Nephron (organoid): ENCODE measurements at regions not wholly inside any gene's neighbourhood (a gene's known extent, or its start where the extent isn't known, plus 50 kb on each side); places are given as distances from the start of the nearest gene placed in this dataset.

Source experiments
- H3K27ac Mint-ChIP-seq, 3 experiments: 2 replicates each; pipeline ENCODE4 v1.8.0; 2020; ENCODE audit warnings: mixed read lengths in 3 of 3, mild to moderate bottlenecking in 2 of 3, moderate library complexity in 1 of 3
- H3K27me3 Mint-ChIP-seq: 2 replicates; pipeline ENCODE4 v1.8.0; 2021; ENCODE audit warnings: low read depth, mild to moderate bottlenecking, moderate library complexity, mixed read lengths
- H3K36me3 Mint-ChIP-seq: 2 replicates; pipeline ENCODE4 v1.8.0; 2020; ENCODE audit warnings: low read depth, mixed read lengths
- H3K4me1 Mint-ChIP-seq: 2 replicates; pipeline ENCODE4 v1.8.0; 2020; ENCODE audit warnings: mixed read lengths
- H3K4me3 Mint-ChIP-seq, 3 experiments: 2 replicates each; pipeline ENCODE4 v1.8.0; 2020; ENCODE audit warnings: mild to moderate bottlenecking in 3 of 3, mixed read lengths in 3 of 3, moderate library complexity in 2 of 3
- H3K9me3 Mint-ChIP-seq: 2 replicates; pipeline ENCODE4 v1.8.0; 2020; ENCODE audit warnings: mixed read lengths
- CTCF ChIP-seq, 3 experiments: fragments of 200-600 bp; sonication (generic); IDR thresholded peaks; one replicate each; pipeline ENCODE4 v1.5.0; 2021; ENCODE audit warnings: antibody characterized with exemption in 3 of 3; ENCODE audit not compliant: unreplicated experiment in 3 of 3

GRCh38 chr3:55196495-55196894, 268.6 kb upstream of the LRTM1 start:
- Mint-ChIP-seq H3K9me3 (no peaks in the 10 kb centered on the region), H3K4me1 (peaks cover 9% of the 10 kb centered on the region), H3K27me3 (peaks cover 12% of the 10 kb centered on the region), H3K4me3 (no peak overlapping the region), H3K36me3 (no peaks in the 10 kb centered on the region), H3K27ac (no peak overlapping the region)
- TF ChIP-seq CTCF (IDR thresholded peaks at IDR 0.05; ENCODE audit: unreplicated experiment in 3 of 3), result no peak

- Mint-ChIP-seq H3K27ac (no peak overlapping the region), H3K36me3 (no peaks in the 10 kb centered on the region), H3K4me1 (peaks cover 15% of the 10 kb centered on the region), H3K4me3 (no peak overlapping the region), H3K27me3 (peaks cover 23% of the 10 kb centered on the region), H3K9me3 (no peaks in the 10 kb centered on the region)
- no peak for TF ChIP-seq CTCF (IDR thresholded peaks at IDR 0.05; ENCODE audit: unreplicated experiment in 3 of 3)
Observed at GRCh38 chr3:55194376-55194775, 266.5 kb upstream of the LRTM1 start.

DNA sequence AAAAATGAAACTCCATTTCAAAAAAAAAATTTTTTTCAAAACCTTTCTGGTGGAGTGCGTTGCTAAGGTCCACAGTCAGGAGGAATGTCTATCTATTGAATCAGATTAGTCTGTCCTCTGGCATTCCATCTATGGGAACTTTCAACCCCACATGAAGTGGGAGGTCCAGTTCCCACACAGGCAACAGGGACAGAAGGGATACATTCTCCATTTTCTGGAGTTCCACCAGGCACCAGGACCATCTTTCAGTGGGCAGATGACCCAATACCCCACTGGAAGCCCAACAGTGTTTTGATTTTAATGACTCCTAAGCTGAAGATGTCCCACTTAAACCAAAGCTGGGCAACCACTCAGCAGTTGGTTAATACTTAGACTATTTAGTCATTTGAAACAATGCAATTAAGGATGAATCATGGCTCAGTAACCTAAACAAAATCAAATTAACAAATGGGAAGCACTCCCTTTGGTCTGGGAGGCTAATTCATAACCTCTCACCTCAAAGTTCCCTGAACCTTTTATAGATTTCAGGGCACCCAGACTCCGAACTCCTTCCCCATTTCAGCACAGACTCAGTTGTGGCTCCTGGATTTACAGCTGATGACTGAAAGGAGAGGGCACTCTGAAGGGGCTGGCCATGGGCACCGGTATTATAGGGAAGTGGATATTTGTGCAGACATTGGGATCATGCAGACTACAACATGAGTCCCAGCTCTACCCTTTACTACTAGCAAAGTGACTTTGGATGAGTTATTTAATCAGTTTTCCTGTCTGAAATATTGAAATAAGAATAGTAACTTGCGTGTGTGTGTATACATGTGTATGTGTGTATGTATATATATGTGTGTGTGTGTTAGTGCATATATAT, 264.3 kb upstream of the LRTM1 start:
- H3K9me3 Mint-ChIP-seq, result no peaks in the 10 kb centered on the region
- TF ChIP-seq CTCF (IDR thresholded peaks at IDR 0.05; ENCODE audit: unreplicated experiment in 3 of 3), result no peak
- H3K4me1 Mint-ChIP-seq, result peaks cover 6% of the 10 kb centered on the region
- no peaks in the 10 kb centered on the region for H3K36me3 Mint-ChIP-seq
- no peak overlapping the region for H3K27ac Mint-ChIP-seq
- H3K27me3 Mint-ChIP-seq, result peaks cover 21% of the 10 kb centered on the region
- H3K4me3 Mint-ChIP-seq, result no peak overlapping the region

- no peaks in the 10 kb centered on the region for H3K9me3 Mint-ChIP-seq
- H3K27me3 Mint-ChIP-seq, result peaks cover 25% of the 10 kb centered on the region
- H3K27ac Mint-ChIP-seq, result no peak overlapping the region
- no peak overlapping the region for H3K4me3 Mint-ChIP-seq
- peaks cover 6% of the 10 kb centered on the region for H3K4me1 Mint-ChIP-seq
- H3K36me3 Mint-ChIP-seq, result no peaks in the 10 kb centered on the region
- no peak for TF ChIP-seq CTCF (IDR thresholded peaks at IDR 0.05; ENCODE audit: unreplicated experiment in 3 of 3)
Observed at GRCh38 chr3:55190331-55190730, 262.5 kb upstream of the LRTM1 start.

DNA sequence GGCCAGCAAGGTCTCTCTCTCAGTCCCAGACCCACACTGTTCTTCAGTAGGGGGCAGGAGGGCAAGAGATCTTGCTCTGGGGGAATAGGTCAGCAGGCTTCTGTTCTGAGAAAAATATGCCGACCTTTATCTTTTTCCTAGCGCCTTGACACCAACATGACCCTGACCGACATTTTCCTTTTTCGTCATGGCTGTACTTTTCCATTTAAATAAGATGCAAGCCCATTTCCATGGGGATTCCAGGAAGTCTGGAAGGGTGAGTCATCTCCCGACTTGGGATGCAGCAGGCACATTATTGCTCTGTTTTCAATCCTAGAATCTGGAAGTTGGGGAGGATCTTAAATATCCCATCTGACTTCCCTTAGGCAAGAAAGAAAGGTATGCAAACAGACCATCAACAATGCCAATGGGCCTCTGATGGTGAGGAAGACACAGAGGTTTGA, 261.5 kb upstream of the LRTM1 start:
- Mint-ChIP-seq H3K4me1 (peaks cover 6% of the 10 kb centered on the region), H3K27ac (no peak overlapping the region), H3K27me3 (peaks cover 25% of the 10 kb centered on the region), H3K4me3 (no peak overlapping the region), H3K36me3 (no peaks in the 10 kb centered on the region), H3K9me3 (no peaks in the 10 kb centered on the region)
- no peak for TF ChIP-seq CTCF (IDR thresholded peaks at IDR 0.05; ENCODE audit: unreplicated experiment in 3 of 3)

GRCh38 chr3:55185380-55185779, 257.5 kb upstream of the LRTM1 start:
- Mint-ChIP-seq H3K27me3 (peaks cover 22% of the 10 kb centered on the region), H3K36me3 (no peaks in the 10 kb centered on the region), H3K4me1 (peaks cover 4% of the 10 kb centered on the region), H3K27ac (no peak overlapping the region), H3K9me3 (no peaks in the 10 kb centered on the region), H3K4me3 (no peak overlapping the region)
- no peak for TF ChIP-seq CTCF (IDR thresholded peaks at IDR 0.05; ENCODE audit: unreplicated experiment in 3 of 3)
